NCI-H1694 treated with DMSO at 0.1 percent for 48 hours (cell line): ENCODE measurements at regions not wholly inside any gene's neighbourhood (a gene's known extent, or its start where the extent isn't known, plus 50 kb on each side); places are given as distances from the start of the nearest gene placed in this dataset.

Source experiments
- DNase-seq: peaks from one replicate; lab custom pipeline; 2025; lab: John Stamatoyannopoulos, UW

DNA sequence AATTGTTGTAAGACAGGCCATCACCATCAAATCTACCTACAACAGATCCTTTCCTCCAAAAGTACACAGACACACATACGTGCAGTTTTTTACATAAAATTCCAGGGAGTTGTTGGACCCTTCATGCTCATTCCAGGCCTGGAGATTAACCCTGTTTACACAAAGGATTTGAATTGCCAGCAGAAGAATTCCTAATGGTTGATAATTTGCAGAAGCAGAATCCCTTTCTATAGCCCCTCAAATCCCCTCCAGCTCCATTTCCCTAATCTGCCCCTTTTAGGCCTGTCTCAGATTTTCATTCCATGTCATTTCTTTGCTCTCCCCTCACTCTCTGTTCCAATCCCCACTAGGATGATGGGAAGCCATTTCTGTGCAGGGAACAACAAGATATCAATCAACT lies 102.9 kb upstream of the TOX3 start:
- DNase-seq: no peak

DNA sequence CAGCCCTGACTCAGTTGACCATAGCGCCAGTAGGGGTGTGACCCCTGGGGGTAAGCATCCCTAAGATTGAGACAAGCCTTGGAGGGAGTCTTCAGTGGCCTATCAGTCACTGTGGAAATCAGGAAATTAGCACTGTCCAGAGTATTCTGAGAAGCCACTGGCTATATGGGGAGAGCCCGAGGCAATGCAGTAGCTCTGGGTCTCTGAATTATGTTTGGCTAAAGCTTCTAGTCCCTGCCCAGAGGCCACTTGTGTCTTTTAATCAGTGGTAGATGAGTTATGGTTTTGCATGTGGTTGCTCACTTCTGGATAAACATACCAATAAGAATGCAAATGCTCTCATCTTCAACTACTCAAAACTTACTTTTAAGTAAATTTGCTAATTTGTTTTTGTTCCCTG lies 100.6 kb upstream of the TOX3 start:
- no peak for DNase-seq

DNA sequence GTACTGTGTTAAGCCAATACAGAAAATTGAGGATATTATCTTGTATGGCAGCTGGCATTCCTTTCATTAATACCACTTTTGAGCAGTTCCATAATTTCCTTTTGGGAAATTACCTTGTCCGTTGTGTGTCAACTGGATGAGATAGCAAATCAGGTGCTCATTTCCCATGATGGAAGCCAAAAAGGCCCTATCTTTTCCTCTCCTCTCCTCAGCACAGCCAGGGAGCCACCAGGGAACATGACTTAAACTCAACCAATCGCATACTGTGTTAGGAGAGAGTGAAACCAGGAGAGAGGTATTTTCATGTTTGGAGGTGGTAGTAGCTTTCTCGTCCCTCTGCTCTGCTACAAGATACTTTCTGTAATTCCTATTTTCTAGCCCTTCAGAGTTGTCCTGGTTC lies 96.1 kb upstream of the TOX3 start:
- DNase-seq: no peak

DNA sequence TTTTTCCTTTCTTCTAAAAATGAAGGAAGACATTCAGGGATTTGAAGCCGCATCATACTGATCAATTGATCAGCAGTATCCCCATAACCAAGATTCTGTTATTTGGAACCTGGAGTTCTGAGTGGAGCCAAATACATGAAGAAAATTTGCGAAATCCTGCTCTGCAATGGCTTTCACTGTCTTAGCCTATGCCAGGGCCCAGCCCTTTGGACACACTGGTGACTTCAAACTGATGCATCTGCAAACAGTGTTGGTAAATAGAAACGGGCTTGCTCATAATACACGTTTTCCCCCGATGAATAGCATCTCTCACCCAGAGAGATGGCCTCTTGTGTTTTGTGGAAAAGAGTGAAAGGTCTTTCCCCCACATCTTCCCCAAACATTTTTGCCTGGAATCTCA lies 87.6 kb upstream of the TOX3 start:
- DNase-seq: no peak

DNA sequence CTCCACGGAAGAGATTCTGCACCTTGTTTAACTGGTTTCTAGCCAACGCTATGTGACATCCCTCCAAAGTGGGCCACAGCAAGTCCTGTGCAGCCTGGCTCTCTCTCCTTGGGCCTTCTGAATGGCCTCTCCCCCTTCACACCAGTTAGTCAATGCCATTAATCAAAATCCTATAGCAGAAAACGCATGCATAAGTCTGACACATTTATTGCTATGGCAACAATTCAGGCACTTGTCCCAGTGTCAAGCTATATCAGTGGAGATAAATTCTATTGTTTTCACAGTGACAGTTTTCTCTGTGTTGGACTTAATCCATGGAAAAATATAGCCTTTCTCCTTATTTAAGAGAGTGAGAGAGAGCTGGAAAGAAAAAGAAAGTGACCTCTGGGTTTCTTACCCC lies 87.2 kb upstream of the TOX3 start:
- DNase-seq: no peak

DNA sequence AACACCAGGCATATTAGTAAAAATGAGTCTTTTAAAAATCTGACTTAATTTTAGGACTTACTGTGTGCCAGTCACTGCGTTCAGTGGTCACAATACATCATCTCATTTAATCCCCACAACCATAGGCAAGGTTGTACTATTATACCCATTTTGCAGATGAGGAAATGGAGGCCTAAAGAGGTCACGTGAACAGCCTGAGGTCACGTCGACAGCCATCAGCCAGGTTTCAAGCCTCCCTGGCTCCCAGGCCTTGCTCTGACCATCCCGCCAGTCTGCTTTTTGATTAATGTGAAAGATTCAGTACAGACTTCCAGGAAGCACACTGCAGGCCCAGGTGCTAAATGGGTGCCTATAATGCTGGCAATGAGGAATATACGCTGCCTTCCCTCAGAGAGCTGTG lies 86.3 kb upstream of the TOX3 start:
- no peak for DNase-seq

DNA sequence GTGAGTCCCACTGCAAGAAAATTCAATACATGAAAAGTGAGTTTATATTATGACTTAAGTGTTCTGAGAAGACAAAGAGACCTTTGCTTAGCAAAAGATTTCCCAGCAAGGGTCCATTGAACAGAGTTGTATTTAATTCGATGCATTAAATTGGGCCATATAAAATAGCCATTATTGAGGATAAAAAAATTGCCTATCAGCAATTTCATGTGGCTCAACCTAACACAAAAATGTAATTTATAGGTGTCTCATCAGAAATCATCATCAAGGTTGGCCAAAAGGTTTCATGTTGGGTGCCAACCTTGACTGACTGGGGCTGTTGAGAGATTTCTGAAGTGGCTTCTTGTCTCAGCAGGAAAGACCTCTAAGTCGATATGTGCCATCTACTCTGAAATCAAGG lies 84.8 kb upstream of the TOX3 start:
- DNase-seq: no peak

DNA sequence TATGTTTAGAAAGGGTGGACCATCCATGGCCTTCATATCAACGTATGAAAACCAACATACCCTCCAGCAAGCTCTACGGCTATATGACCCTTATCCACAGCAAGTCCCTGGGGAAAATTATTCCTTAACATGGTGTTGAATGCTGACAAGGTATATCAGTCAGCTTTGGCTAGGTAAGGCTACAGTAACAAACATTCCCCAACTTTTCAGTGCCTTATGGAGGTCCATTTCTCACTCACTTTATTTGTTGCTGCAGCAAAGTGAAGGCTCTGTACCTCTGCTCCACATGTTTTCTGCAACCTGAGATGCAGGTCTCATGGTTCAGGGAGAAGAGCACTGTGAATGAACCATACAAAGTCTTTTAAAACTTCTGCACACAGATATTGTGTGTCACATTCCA lies 83.8 kb upstream of the TOX3 start:
- no peak for DNase-seq

DNA sequence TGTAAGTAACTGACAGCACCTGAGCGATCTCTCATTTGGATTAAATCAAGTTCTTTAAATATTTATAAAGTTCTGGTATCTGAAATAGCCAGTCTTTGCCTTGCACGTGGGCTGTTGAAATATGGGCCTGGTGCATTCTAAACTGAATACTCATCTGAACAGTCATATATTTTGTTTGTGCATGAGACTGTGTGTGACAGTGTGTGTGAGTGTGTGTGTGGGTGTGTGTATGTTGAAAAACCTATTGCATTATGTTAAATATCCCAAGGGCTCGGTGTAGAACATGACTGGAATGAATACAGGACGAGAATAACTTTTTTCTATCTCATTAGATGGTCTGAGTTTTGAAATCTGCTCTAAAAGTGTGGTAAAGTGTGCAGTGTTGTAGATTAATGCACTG lies 82.4 kb upstream of the TOX3 start:
- no peak for DNase-seq

DNA sequence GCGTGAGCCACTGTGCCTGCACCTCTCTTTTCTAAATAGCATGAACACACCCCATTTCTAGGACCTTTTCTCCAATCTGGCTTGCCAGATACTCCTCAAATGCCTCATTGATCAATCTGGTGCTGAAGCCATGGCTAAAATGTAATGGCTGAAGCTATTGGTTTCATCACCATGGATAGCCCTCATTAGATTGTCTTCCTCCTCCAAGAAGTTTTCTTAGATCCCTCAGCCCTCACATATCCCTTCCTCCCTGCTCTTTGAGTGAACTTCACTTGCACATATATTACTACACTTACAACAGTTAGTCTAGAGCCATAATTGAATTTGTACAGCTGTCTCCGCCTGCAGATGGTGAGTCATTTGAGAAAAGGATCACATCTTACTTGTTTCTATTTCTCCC lies 77.9 kb upstream of the TOX3 start:
- DNase-seq: no peak

DNA sequence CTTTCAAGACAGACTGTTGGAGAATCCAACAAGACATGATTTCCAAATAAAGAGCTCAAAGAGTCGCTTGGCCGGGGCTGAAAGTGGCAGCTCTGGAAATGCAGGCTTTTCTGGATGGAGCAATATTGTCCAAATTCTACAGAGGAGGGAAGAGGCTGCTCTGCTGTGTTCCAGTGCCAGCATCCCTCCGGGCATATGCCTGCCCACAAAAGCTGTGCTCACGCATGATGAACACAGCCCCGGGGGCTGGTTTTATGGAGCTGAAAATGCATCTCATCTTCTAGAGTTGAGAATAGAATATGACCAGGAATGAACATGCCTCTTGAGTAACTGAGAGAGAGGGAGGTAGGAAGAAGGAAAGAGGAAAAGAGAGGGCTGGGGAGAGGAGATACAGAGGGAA lies 74.7 kb upstream of the TOX3 start:
- no peak for DNase-seq

DNA sequence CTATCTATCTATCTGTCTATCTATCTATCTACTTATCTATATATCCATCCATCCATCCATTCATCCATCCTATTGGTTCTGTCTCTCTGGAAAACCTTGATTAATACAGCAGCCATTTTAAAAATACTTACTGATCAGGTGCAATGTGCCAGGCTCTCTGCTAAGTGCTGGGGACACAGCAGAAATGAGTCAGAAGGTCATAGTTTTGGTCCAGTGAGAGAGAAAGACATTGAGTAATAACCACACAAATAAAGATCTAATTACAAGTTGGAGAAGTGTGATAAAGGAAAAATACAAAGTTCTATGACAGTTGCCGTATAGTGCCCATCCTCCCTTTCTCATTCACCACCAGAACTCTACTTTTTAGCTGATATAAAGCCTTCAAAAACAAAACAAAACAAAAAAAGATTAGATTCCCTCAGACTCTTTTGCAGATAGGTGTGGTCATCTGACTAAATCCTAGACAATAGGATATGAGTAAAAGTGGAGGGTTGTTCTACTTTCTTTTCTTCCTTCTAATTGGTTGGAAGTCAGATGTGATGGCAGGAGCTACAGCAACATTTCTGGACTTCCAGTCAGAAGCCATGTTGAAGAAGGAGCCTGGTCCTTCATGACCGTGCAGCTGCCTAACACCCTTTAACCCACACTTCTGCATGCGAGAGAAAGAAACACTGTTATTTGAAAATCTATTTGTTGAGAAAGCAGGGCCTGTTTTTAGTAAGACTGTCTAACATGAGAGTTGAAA lies 72.0 kb upstream of the TOX3 start:
- DNase-seq: no peak

DNA sequence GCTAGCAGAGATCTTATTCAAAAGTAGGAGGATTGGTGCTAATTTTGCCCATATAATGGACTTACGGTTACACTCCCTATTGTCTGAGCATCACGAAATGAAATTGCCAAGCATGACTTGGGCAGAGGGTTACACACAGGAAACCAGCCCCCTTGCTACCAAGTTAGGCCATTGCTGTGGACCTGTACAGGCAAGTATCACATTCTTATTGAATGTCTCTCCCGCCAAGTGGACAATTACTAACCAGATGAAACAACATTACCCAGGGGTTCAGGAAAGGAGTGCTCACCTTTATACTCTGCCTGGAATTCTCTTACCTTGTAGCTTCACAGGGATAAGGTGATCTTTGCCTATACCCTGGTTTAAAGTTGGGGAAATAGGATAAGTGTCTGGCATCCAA lies 70.6 kb upstream of the TOX3 start:
- DNase-seq: no peak

DNA sequence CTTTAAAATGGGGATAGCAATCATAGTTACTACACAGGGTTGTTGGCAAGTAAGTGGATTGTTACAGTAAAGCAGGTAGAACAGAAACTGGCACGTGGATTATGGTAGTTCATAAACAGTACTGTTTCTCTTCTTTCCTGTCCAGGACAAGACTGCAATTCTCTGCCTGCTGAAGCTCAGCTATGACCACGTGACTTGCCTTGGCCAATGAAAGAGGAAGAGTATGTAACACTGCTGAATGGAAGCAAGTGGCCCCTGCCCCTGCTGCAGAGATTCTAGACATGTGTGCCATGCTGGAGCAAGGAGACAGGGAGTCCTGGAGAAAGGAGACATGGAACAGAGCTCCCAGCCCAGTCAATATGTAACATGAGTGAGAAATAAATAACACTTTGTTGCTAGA lies 66.6 kb upstream of the TOX3 start:
- no peak for DNase-seq

DNA sequence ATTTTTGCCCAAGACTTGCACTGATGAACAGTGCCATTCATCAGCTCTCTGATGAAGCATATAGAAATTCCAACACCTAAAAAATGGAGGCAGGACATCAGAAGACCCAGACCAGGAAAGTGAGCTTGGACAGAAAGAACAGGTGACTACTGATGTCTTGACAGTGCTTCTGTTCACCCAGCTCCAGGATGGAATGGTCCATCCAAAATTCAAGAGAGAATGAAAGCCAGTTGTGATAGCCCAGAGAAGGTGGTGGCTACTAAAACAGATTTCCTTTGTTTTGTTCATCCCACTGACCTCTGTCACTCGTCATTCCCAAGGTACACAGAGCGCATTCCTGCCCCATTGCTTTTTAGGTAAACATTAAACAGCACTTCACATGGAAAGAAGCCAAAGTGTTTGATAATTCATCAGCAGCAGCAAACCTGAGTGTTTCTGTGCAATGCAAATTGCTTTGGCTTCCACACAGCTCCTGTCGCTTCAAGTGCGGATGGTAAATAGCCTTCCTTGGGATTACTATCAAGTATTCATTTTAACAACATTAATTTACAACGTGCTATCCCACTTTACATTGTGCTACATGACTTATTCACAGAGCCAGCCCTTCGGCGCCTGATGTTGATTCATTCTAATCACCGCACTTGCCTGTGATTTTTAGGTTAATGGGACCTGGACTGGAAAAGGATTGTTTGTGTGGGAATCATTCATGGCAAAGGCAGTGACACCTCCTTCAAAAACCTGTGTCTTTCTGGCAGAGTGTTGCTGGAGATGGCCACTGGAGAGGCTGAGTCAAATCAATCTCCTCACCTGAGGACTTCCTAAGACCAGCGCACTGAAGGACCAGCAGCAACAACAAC lies 65.1 kb upstream of the TOX3 start:
- no peak for DNase-seq

DNA sequence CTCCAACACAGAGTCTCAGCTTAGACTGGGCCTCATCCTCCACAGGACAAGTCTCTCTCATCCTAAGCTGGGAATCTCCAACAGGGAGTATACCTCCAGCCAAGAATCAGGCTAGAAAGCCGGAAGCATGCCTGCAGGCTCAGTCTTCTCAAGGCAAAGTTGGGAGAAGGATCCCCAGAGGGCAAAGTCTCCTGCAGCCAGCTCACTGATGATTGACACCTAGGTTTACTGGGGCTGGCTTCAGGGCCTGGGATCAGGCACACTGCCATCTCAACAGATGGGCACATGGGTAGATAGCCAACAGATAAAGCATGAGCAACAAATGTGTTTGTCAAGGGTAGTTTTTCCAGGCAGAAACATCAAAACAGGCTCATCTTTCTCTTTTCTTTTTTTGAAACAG lies 56.1 kb upstream of the TOX3 start:
- DNase-seq: peak; percentile 35

DNA sequence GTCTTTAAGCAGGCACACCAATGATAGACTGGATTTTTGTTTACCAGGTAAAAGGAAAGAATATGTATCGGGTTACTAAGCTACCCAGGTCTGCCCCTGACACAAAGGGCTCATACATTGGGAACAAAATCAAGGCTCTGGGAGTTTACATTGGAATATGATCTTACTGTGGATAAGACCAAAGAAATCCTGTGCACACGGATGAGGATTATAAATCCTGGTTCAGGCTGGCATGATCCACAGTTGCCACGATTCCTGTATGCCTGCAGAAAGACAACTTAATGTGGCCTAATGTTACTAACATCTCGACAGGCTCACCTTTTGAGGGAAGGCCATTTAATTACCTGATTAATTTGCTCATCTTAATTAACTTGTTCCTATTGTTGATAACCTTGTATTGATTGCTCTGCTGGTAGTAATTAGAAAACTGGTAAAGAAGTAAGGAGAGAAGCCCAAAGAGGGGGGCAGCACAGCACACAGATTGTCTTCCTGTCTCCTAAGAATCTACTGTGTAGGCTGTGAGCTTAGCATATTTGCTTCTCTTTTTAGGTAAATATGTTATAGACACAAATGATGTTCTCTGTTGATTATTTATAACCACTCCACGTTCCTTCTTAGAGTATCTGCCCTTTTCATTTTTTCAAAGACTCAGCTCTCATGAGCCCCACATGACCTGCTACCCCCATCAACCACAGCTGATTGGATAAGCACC lies 51.0 kb upstream of the TOX3 start:
- DNase-seq: no peak

DNA sequence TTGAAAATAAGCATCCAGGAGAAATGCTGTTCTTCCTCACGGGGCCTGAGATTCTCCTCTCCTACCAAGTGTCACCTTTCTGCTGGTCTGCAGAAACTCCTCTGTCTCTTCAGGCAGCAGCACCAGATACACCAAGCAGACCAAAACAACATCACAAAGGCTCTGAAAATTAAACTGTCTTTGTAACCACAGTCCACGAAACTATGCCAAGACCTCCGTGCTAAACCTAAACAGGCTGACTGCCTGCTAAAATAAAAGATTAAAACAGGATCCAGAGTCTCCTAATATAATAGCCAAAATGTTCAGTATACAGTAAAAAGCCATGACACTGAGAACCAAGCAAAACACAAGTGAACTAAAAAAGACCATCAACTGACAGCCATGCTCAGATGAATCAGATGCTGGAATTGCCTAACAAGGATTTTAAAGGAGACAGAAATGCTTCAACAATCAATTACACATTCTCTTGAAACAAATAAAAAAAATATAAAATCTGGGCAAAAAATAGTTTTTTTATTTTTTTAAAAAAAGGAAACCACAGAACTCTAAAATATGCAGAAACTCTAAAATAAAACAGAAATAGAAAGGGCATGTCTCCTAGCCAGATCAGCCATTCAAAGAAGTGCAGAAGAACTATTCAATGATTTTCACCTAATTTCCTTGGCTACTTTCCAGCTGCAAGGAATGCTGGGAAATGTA lies 50.3 kb upstream of the TOX3 start:
- DNase-seq: no peak
